HG02798 (cell line): ENCODE measurements at regions not wholly inside any gene's neighbourhood (a gene's known extent, or its start where the extent isn't known, plus 50 kb on each side); places are given as distances from the start of the nearest gene placed in this dataset.

Experiments
- ATAC-seq: cut with Tn5 transposase; IDR thresholded peaks from one replicate; pipeline ENCODE4 v1.9.1; 2021; ENCODE audit warnings: mild to moderate bottlenecking; ENCODE audit not compliant: unreplicated experiment, poor library complexity

DNA sequence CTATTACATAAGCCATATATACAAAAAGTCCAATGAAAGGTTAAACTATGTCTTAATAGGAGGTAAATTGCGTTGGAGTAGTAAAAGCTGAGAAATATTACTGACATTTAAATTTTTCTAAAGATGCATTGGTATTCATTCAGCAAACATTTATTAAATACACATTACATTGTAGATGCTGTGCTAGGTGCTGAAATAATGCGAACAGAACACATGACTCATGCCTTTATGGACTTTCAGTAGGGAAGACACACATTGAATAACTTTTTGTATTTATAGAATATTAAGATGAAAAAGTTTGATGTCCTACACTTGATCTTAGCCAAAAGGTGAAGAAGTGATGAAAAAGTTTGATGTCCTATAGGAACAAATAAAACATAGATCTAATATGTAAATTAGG is 871.1 kb upstream of the SLIT2 start:
- no peak for ATAC-seq

GRCh38 chr4:19379191-19379708 is 872.5 kb upstream of the SLIT2 start:
- ATAC-seq, result no peak

- no peak for ATAC-seq
Observed at GRCh38 chr4:19375931-19376330, 875.8 kb upstream of the SLIT2 start.

DNA sequence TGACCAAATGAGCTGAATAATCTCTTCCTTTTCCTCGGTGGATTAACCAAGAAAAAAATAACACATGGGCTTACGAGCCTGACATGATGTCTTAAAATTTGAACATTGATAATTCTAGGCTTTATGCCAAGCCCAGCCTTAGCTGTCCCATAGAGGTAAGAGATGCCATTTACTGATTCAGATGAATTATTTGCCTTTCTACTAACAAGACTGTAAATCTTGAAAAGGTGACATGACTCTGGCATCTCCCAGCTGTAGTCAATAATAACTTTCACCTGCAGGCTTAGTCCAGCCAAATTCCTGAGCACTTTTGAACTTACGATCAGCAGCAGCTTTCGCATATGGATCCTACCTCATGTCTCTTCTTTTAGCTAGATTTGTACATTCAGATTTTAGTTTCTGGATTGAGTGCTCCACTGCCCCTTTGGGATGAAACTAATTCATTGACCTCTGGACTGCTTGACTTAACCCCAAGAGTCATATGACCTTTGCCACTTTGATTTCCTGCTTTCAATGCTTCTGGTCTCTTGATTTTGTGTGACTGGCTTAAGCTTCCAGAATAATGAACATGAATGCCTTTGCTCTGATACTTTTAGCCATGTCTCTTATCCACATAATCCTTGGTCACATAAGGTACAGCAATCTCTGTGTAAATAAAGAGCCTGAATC is 876.4 kb upstream of the SLIT2 start:
- no peak for ATAC-seq

- no peak for ATAC-seq
Observed at GRCh38 chr4:19372390-19372789, 879.3 kb upstream of the SLIT2 start.

DNA sequence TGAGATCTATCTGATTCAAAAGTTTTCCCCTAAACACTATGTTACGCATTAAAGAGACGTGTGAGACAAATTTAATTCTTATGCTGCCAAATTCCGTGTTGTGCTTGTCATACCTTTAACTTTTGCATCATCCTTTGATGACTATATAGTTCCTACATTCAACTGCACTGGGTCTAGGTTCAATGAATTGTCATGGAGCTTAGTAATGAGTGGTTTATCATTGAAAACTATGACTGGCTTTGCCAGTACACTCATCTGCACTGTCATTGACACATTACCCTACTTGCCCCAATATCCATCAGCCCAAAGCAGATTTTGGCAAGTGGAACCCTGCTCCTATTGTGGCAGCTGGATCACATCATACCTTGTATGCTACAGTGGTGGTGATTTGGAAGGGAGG is 882.9 kb upstream of the SLIT2 start:
- ATAC-seq, result no peak

GRCh38 chr4:19366916-19367315 is 884.8 kb upstream of the SLIT2 start:
- ATAC-seq, result no peak

GRCh38 chr4:19358015-19358414 is 893.7 kb upstream of the SLIT2 start:
- ATAC-seq, result no peak

DNA sequence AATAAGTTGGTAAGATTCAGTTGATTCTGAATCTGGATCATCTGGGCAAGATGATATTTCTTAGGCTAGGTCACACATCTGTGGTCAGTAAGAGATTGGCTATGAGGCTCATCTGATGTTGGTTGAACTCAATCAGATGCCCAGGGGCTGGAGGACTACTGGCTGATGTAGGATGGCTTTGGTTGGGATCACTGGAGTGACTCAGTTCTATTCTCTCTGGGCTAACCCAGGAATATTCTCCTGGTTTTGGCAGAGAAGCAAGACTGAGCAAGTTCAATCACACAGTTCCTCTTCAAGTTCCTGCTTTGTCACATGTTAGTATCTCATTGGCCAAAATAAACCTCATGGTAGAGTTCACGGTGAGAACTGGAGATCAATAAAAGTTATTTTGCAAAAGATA is 902.3 kb upstream of the SLIT2 start:
- ATAC-seq, result no peak

- ATAC-seq, result no peak
Observed at GRCh38 chr4:19348746-19349145, 903.0 kb upstream of the SLIT2 start.

DNA sequence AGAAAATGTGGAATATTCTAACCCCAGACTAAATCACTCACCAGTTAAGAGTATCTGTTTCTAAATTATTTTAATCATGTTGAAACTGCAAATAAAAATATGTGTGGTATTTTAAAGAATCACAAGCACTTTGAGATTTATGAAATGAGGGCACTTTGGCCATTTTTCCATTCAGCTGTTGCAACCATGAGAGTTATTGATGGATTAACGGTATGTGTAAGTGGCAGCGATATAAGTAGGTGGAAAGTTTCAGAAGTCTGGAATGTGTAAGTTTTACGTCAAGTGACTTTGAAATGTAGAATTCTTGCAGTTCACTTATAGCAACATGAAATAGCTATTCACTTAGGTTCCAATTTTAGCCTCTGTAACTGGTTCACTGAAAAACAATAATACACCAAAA is 905.1 kb upstream of the SLIT2 start:
- ATAC-seq, result no peak

DNA sequence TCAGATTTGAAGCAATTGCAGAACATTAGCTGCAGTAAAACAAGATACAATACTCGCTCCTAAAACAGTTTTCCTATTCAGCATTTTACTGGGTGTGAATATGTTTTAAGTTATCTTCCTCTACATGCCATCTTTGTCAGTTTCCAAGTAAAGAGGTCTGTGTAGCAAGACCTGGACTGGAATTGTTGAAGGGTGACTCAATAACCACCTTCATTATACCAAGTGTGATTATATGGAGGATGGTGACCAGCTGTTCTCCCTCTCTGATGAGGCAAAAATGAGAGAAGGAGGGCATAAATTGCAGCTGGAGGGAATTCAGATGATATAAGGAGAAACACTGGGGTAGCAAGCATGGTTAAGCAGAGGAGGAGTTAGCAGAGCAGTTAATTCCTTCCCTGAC is 922.1 kb upstream of the SLIT2 start:
- no peak for ATAC-seq

- no peak for ATAC-seq
Observed at GRCh38 chr4:19329077-19329476, 922.6 kb upstream of the SLIT2 start.

DNA sequence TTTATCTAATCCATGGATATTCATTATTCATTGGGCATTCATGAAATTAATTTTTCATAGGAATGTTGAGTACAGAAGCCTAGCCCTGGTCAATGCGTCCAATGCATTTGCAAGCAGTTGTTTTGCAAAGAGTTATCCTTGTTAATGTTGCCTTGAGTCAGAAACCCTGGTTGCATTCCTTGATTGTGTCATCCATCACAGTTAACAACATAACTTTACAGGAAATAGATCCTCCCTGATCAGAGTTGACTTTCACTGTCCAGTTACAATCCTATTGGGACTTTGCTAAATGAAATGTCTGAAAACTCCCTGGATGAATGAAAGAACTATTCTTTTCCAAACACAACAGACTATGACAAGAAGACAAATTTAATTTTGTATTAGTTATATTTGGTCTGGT is 924.3 kb upstream of the SLIT2 start:
- no peak for ATAC-seq

- ATAC-seq, result no peak
Observed at GRCh38 chr4:19324184-19324583, 927.5 kb upstream of the SLIT2 start.

DNA sequence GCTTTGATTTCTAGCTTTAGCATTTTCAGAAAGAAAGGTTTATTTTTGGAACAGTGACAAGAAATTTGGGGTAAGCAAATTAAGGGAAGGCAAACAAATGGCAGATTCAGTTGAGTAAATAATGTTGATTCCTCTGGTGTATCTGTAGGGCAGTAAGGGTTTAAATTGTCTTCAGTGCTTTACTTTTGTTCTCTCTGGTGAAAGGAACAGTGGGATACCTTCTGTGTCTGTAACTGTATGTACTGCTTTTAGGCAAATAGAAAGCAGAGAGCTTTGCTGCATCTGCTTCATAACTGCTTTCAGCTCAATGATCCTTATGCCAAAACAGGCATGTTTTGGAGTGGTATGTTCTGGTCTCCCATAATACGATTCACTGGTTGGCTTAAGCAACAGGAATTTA is 932.1 kb upstream of the SLIT2 start:
- no peak for ATAC-seq

- ATAC-seq, result no peak
Observed at GRCh38 chr4:19317377-19317776, 934.3 kb upstream of the SLIT2 start.

DNA sequence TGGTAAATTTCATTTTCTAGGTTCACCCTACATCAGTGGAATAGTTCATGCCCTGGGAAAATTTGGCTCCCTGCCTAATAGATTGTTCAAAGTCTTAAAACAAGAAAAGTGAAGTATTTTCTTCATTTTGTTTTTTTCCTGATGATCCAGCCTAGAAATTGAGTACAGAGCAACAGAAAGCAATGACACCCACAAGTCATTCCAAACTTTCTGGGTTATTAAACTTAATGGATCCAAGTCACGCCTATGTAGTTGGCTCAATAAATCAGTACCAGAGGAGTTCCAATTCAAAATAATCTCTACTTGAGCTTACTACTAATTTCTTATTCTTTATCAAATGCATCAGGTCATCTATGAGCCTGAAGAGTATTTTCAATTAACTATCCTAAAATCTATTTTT is 937.6 kb upstream of the SLIT2 start:
- ATAC-seq, result no peak

GRCh38 chr4:19309378-19309777 is 942.3 kb upstream of the SLIT2 start:
- no peak for ATAC-seq

DNA sequence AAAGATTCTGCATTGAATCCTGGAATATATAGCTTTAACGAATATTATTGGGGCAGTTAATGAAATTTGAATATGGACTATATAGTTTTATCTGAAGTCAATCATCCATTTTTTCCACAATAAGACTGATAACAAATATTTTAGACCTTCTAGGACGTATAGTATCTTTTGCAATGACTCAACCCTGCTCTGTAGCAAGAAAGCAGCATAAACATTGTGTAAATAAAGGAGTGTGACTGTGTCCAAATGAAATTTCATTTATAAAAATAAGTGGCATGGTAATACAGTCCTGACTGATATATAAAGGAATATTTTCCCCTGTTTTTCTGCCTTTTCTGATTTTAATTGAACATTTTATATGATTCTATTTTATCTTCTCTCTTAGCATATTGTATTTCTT is 947.7 kb upstream of the SLIT2 start:
- ATAC-seq, result no peak

DNA sequence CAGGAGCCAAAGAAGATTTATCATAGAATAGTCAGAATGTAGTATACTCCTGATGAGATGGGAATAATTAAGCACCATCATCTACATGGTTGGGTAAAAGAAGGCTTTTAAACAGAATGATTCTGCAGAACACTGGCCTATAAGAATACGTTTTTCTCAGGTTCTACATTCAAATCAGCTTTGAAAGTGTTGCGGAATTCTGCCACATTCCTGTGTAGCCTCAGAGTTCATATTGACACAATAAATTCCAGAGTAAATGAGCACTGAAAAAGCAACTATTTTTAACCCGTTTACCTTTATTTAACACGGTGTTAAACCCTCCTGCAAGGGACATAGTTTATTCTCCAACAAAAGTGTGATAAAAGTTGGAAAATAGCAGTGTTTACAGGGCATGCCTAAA is 950.2 kb upstream of the SLIT2 start:
- no peak for ATAC-seq

- ATAC-seq, result no peak
Observed at GRCh38 chr4:19300213-19300612, 951.5 kb upstream of the SLIT2 start.

DNA sequence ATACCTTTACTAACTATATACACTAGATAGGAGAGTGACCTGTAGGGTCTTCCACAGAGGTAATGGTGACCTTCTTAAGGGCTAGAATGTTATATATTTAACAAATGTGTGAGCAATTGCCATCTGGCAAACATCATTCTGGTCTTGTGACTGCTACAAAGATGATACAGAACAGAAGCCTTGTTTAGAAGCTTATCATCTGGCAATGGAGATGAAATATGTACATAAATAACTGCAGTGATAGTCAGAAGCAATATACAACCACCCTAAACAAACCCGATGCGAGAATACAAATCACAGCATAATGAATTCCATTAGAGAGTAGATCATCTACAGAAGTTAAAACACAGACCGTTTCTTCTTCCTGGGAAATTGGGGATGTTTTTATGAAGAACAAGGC is 952.7 kb upstream of the SLIT2 start:
- ATAC-seq, result no peak
